ENCODE measurements at regions not wholly inside any gene's neighbourhood (a gene's known extent, or its start where the extent isn't known, plus 50 kb on each side); places are given as distances from the start of the nearest gene placed in this dataset.

DNA sequence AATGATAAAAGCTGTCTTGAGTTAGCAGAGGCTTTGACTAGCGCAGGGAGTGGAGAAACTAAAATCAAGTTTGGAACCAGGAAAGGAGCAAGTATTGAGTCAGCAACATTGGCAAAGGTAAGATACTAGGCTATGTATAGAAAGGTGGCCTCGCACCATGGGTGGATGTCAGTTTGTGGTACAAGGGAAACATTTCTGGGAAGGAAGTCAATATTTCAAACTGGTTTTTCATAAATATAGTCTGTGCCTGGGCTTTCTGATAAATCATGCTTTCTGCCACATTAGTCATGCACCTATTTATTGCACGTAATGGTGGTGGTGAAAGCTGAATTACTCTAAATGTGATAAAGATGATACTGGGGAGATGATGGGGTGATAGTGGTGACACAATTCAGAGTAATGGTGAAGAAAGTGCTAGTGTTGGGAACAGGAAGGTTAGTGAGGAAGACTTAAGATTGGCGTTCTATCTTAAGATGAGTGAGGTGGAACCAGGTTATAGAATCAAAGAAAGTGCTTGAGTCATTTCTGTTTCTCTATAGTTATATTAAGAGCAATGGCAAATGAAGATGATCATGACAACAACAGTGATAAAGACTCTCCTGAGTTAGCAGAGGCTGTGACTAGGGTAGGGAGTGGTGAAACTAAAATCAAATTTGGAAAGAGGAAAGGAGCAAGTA lies 729.0 kb downstream of the FAM181B start:
- no TSS peak for BruUV-seq (replicated peaks)
- POLR2A ChIA-PET, result no interaction called here
- H3K27ac ChIP-seq (ENCODE audit: extremely low read length, insufficient read depth, low read length), result no peak overlapping the region
- no peaks in the 10 kb centered on the region for H3K4me1 ChIP-seq (ENCODE audit: insufficient read depth, low read length)
- in situ Hi-C loops (cut with HindIII; ENCODE audit: extremely low pct_ligation_motif_present, low pct_unique_long_range_greater_than_20kb), result no loop called here
- no peaks in the 10 kb centered on the region for H3K9me3 ChIP-seq (ENCODE audit: low read length)
- ATAC-seq, result no peak
- 8% methylated on average over 4 of the region's 4 CpGs for WGBS (ENCODE audit: low lambda C conversion rate)
- DNase-seq (ENCODE audit: low spot score), result no peak
- H3K79me2 ChIP-seq (ENCODE audit: insufficient read depth, low read length), result no peaks in the 10 kb centered on the region
- no peak overlapping the region for H2AFZ ChIP-seq (ENCODE audit: low read length)
- intact Hi-C loops (cut with micrococcal nuclease; ENCODE audit: unreplicated experiment), result no loop called here
- no peak overlapping the region for H3K4me2 ChIP-seq (ENCODE audit: low read depth, low read length)
- H3K9ac ChIP-seq (ENCODE audit: insufficient read depth, low read depth, low read length), result no peak overlapping the region
- H4K20me1 ChIP-seq (ENCODE audit: insufficient read depth, low read length), result no peaks in the 10 kb centered on the region
- CTCF ChIA-PET (ENCODE audit: low intra/inter-chr PET ratio, low total read pairs), result no interaction called here
- no peak for FAIRE-seq
- H3K27me3 ChIP-seq (ENCODE audit: control insufficient read depth in 1 of 2, insufficient read depth in 2 of 2, low read length in 2 of 2), result no peaks in the 10 kb centered on the region
- H3K4me3 ChIP-seq (replicated peaks in 1 of 3; ENCODE audit: insufficient read depth in 1 of 3, low read depth in 2 of 3, low read length in 3 of 3), result no peak overlapping the region
- H3K36me3 ChIP-seq (replicated peaks in 1 of 2; ENCODE audit: control insufficient read depth in 1 of 2, insufficient read depth in 2 of 2, low read length in 2 of 2), result no peaks in the 10 kb centered on the region
- no peak for TF ChIP-seq ZNF20 (CRISPR knock-in tag; IDR thresholded peaks at IDR 0.05)
- TF ChIP-seq MTA1 (CRISPR knock-in tag; IDR thresholded peaks at IDR 0.05; ENCODE audit: borderline replicate concordance), result no peak
- no peak for TF ChIP-seq ZNF879 (CRISPR knock-in tag; IDR thresholded peaks at IDR 0.05)
- TF ChIP-seq ZNF703 (CRISPR knock-in tag; IDR thresholded peaks at IDR 0.05; ENCODE audit: borderline replicate concordance), result no peak
- TF ChIP-seq SP2 (CRISPR knock-in tag; IDR thresholded peaks at IDR 0.05), result no peak
- no peak for TF ChIP-seq ONECUT2 (CRISPR knock-in tag; IDR thresholded peaks at IDR 0.05)
- TF ChIP-seq, protein P1, sequence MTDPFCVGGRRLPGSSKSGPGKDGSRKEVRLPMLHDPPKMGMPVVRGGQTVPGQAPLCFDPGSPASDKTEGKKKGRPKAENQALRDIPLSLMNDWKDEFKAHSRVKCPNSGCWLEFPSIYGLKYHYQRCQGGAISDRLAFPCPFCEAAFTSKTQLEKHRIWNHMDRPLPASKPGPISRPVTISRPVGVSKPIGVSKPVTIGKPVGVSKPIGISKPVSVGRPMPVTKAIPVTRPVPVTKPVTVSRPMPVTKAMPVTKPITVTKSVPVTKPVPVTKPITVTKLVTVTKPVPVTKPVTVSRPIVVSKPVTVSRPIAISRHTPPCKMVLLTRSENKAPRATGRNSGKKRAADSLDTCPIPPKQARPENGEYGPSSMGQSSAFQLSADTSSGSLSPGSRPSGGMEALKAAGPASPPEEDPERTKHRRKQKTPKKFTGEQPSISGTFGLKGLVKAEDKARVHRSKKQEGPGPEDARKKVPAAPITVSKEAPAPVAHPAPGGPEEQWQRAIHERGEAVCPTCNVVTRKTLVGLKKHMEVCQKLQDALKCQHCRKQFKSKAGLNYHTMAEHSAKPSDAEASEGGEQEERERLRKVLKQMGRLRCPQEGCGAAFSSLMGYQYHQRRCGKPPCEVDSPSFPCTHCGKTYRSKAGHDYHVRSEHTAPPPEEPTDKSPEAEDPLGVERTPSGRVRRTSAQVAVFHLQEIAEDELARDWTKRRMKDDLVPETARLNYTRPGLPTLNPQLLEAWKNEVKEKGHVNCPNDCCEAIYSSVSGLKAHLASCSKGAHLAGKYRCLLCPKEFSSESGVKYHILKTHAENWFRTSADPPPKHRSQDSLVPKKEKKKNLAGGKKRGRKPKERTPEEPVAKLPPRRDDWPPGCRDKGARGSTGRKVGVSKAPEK (CRISPR knock-in tag; IDR thresholded peaks at IDR 0.05; ENCODE audit: borderline replicate concordance), result no peak
- no peak for TF ChIP-seq ZNF572 (CRISPR knock-in tag; IDR thresholded peaks at IDR 0.05)
- no peak for TF ChIP-seq TCF7L2 (IDR thresholded peaks at IDR 0.05; ENCODE audit: low read depth, low read length)
- TF ChIP-seq, protein P2, sequence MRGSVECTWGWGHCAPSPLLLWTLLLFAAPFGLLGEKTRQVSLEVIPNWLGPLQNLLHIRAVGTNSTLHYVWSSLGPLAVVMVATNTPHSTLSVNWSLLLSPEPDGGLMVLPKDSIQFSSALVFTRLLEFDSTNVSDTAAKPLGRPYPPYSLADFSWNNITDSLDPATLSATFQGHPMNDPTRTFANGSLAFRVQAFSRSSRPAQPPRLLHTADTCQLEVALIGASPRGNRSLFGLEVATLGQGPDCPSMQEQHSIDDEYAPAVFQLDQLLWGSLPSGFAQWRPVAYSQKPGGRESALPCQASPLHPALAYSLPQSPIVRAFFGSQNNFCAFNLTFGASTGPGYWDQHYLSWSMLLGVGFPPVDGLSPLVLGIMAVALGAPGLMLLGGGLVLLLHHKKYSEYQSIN (CRISPR knock-in tag; IDR thresholded peaks at IDR 0.05; ENCODE audit: borderline replicate concordance), result no peak
- TF ChIP-seq ZFX (CRISPR knock-in tag; IDR thresholded peaks at IDR 0.05; ENCODE audit: low read depth), result no peak
- TF ChIP-seq ZBTB42 (CRISPR knock-in tag; IDR thresholded peaks at IDR 0.05), result no peak
- no peak for TF ChIP-seq MAFG (CRISPR knock-in tag; IDR thresholded peaks at IDR 0.05)
- TF ChIP-seq, protein P3, sequence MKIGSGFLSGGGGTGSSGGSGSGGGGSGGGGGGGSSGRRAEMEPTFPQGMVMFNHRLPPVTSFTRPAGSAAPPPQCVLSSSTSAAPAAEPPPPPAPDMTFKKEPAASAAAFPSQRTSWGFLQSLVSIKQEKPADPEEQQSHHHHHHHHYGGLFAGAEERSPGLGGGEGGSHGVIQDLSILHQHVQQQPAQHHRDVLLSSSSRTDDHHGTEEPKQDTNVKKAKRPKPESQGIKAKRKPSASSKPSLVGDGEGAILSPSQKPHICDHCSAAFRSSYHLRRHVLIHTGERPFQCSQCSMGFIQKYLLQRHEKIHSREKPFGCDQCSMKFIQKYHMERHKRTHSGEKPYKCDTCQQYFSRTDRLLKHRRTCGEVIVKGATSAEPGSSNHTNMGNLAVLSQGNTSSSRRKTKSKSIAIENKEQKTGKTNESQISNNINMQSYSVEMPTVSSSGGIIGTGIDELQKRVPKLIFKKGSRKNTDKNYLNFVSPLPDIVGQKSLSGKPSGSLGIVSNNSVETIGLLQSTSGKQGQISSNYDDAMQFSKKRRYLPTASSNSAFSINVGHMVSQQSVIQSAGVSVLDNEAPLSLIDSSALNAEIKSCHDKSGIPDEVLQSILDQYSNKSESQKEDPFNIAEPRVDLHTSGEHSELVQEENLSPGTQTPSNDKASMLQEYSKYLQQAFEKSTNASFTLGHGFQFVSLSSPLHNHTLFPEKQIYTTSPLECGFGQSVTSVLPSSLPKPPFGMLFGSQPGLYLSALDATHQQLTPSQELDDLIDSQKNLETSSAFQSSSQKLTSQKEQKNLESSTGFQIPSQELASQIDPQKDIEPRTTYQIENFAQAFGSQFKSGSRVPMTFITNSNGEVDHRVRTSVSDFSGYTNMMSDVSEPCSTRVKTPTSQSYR (CRISPR knock-in tag; IDR thresholded peaks at IDR 0.05; ENCODE audit: borderline replicate concordance), result no peak
- no peak for TF ChIP-seq TCF12 (IDR thresholded peaks at IDR 0.05)
- TF ChIP-seq TCF12 (CRISPR knock-in tag; IDR thresholded peaks at IDR 0.05), result no peak
- no peak for TF ChIP-seq ZEB1 (IDR thresholded peaks at IDR 0.05; ENCODE audit: insufficient replicate concordance, low read depth)
- TF ChIP-seq REPIN1 (CRISPR knock-in tag; IDR thresholded peaks at IDR 0.05; ENCODE audit: borderline replicate concordance, low read depth), result no peak
- TF ChIP-seq, protein P4, sequence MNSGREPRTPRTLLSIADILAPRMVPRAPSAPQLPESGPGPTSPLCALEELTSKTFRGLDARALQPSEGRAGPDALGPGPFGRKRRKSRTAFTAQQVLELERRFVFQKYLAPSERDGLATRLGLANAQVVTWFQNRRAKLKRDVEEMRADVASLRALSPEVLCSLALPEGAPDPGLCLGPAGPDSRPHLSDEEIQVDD (CRISPR knock-in tag; IDR thresholded peaks at IDR 0.05; ENCODE audit: borderline replicate concordance), result no peak
